ENCODE measurements at regions not wholly inside any gene's neighbourhood (a gene's known extent, or its start where the extent isn't known, plus 50 kb on each side); places are given as distances from the start of the nearest gene placed in this dataset.

GRCh38 chr11:13878077-13878476 is 84.4 kb upstream of the SPON1 start:
- no peak for DNase-seq (ENCODE audit: extremely low spot score, unreplicated experiment)
- Mint-ChIP-seq H3K9me3 (ENCODE audit: unreplicated experiment) (no peaks in the 10 kb centered on the region), H3K36me3 (ENCODE audit: unreplicated experiment) (no peaks in the 10 kb centered on the region), H3K4me1 (ENCODE audit: unreplicated experiment) (no peaks in the 10 kb centered on the region), H3K27me3 (ENCODE audit: unreplicated experiment) (peaks cover 9% of the 10 kb centered on the region), H3K27ac (ENCODE audit: unreplicated experiment) (no peak overlapping the region), H3K4me3 (ENCODE audit: unreplicated experiment) (no peak overlapping the region)
- no peak for TF ChIP-seq CTCF (IDR thresholded peaks at IDR 0.05)

GRCh38 chr11:13880634-13881033 is 81.9 kb upstream of the SPON1 start:
- no peak for DNase-seq (ENCODE audit: extremely low spot score, unreplicated experiment)
- Mint-ChIP-seq H3K36me3 (ENCODE audit: unreplicated experiment) (no peaks in the 10 kb centered on the region), H3K4me3 (ENCODE audit: unreplicated experiment) (no peak overlapping the region), H3K4me1 (ENCODE audit: unreplicated experiment) (no peaks in the 10 kb centered on the region), H3K27me3 (ENCODE audit: unreplicated experiment) (peaks cover 2% of the 10 kb centered on the region), H3K27ac (ENCODE audit: unreplicated experiment) (no peak overlapping the region), H3K9me3 (ENCODE audit: unreplicated experiment) (no peaks in the 10 kb centered on the region)
- no peak for TF ChIP-seq CTCF (IDR thresholded peaks at IDR 0.05)

- no peak overlapping the region for H3K27ac Mint-ChIP-seq (ENCODE audit: unreplicated experiment)
- H3K27me3 Mint-ChIP-seq (ENCODE audit: unreplicated experiment): peaks cover 2% of the 10 kb centered on the region
Observed at GRCh38 chr11:13881226-13881905, 81.2 kb upstream of the SPON1 start.

GRCh38 chr11:13883042-13883441 is 79.5 kb upstream of the SPON1 start:
- peaks cover 7% of the 10 kb centered on the region for H3K27me3 Mint-ChIP-seq (ENCODE audit: unreplicated experiment)
- H3K36me3 Mint-ChIP-seq (ENCODE audit: unreplicated experiment): no peaks in the 10 kb centered on the region
- TF ChIP-seq CTCF (IDR thresholded peaks at IDR 0.05): no peak
- no peak overlapping the region for H3K4me3 Mint-ChIP-seq (ENCODE audit: unreplicated experiment)
- no peak for DNase-seq (ENCODE audit: extremely low spot score, unreplicated experiment)
- no peaks in the 10 kb centered on the region for H3K9me3 Mint-ChIP-seq (ENCODE audit: unreplicated experiment)
- H3K27ac Mint-ChIP-seq (ENCODE audit: unreplicated experiment): no peak overlapping the region
- H3K4me1 Mint-ChIP-seq (ENCODE audit: unreplicated experiment): no peaks in the 10 kb centered on the region

More at GRCh38 chr11:13881226-13881905, 81.2 kb upstream of the SPON1 start:
- Mint-ChIP-seq H3K36me3 (ENCODE audit: unreplicated experiment) (no peaks in the 10 kb centered on the region), H3K9me3 (ENCODE audit: unreplicated experiment) (no peaks in the 10 kb centered on the region), H3K4me1 (ENCODE audit: unreplicated experiment) (no peaks in the 10 kb centered on the region), H3K4me3 (ENCODE audit: unreplicated experiment) (no peak overlapping the region)
- no peak for DNase-seq (ENCODE audit: extremely low spot score, unreplicated experiment)
- TF ChIP-seq CTCF (IDR thresholded peaks at IDR 0.05): no peak

GRCh38 chr11:13883589-13883988 is 78.9 kb upstream of the SPON1 start:
- Mint-ChIP-seq H3K27me3 (ENCODE audit: unreplicated experiment) (peaks cover 7% of the 10 kb centered on the region), H3K27ac (ENCODE audit: unreplicated experiment) (no peak overlapping the region), H3K4me3 (ENCODE audit: unreplicated experiment) (no peak overlapping the region), H3K36me3 (ENCODE audit: unreplicated experiment) (no peaks in the 10 kb centered on the region), H3K9me3 (ENCODE audit: unreplicated experiment) (no peaks in the 10 kb centered on the region), H3K4me1 (ENCODE audit: unreplicated experiment) (no peaks in the 10 kb centered on the region)
- DNase-seq (ENCODE audit: extremely low spot score, unreplicated experiment): no peak
- no peak for TF ChIP-seq CTCF (IDR thresholded peaks at IDR 0.05)
